C4-2B (cell line): ENCODE measurements at regions not wholly inside any gene's neighbourhood (a gene's known extent, or its start where the extent isn't known, plus 50 kb on each side); places are given as distances from the start of the nearest gene placed in this dataset.

Experiments used
- ZFX ChIP-seq: fragments of 450-650 bp; IDR thresholded peaks from 2 replicates; pipeline ENCODE4 v1.6.1; 2017
- TF ChIP-seq, protein P1 (sequence below): fragments of 450-650 bp; conservative IDR thresholded peaks from 2 replicates; pipeline ENCODE4 v1.5.1; 2017; ENCODE audit warnings: mild to moderate bottlenecking

DNA sequence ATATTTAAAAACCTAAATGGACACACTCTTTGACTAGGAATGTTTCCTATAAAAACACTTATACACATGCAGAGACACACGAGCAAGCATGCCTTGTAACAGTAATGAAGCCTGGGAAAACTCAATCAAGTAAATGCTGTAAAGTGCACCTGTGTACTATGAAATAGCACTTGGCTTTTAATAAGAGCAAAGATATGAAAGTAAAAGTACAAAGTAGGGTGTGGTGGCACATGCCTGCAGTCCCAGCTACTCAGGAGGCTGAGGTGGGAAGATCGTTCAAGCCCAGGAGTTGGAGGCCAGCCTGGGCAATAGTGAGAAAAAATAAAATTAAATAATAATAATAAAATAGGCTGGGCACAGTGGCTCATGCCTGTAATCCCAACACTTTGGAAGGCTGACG is 166.9 kb upstream of the GRK3 start:
- TF ChIP-seq, protein P1, sequence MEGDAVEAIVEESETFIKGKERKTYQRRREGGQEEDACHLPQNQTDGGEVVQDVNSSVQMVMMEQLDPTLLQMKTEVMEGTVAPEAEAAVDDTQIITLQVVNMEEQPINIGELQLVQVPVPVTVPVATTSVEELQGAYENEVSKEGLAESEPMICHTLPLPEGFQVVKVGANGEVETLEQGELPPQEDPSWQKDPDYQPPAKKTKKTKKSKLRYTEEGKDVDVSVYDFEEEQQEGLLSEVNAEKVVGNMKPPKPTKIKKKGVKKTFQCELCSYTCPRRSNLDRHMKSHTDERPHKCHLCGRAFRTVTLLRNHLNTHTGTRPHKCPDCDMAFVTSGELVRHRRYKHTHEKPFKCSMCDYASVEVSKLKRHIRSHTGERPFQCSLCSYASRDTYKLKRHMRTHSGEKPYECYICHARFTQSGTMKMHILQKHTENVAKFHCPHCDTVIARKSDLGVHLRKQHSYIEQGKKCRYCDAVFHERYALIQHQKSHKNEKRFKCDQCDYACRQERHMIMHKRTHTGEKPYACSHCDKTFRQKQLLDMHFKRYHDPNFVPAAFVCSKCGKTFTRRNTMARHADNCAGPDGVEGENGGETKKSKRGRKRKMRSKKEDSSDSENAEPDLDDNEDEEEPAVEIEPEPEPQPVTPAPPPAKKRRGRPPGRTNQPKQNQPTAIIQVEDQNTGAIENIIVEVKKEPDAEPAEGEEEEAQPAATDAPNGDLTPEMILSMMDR: no peak
- no peak for TF ChIP-seq ZFX
